ENCODE measurements at regions not wholly inside any gene's neighbourhood (a gene's known extent, or its start where the extent isn't known, plus 50 kb on each side); places are given as distances from the start of the nearest gene placed in this dataset.

DNA sequence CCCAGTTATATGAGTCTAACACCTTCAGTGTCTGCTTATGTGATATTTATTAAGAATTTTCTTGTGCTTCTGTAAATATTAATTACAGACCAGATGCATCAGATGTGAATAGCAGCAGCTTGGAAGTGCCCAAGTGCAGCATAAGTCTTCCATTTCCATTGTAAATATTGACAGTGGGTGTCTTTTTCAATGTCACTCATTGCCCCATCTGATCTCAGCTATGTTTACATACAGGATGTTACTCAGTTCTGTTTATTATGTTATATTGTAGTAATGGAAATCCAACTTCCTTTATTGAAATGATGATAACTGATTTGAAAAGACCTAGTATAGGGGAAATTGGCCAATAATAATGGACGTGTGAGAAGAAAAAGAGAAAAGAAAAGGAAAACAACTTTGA, 296.7 kb downstream of the SAMD5 start:
- DNase-seq, result no peak
- H3K4me3 ChIP-seq, result no peak overlapping the region

DNA sequence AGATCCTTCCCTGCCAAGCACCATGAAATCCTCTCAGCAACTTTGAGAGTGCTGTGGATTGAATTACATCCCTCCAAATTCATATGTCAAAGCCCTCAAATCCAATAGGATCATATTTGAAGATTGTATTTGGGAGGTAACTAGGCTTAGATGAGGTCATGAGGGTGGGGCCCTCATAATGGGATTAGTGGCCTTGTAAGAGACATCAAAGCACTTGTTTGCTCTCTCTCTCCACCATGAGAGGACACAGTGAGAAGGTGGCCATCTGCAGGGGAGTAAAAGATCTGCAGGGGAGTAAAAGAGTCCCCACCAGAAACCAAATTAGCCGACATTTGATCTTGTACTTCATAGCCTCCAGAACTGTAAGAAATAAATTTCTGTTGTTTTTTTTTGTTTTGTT, 298.2 kb downstream of the SAMD5 start:
- Histone ChIP-seq H3K9me3 (peaks cover 4% of the 10 kb centered on the region), H3K27me3 (no peaks in the 10 kb centered on the region), H3K4me3 (no peak overlapping the region), H3K36me3 (no peaks in the 10 kb centered on the region; the same call in 1 of the 2 replicates)
- no peak for DNase-seq

More for the DNA sequence above, 296.7 kb downstream of the SAMD5 start:
- Histone ChIP-seq H3K36me3 (no peaks in the 10 kb centered on the region; the same call in 1 of the 2 replicates), H3K27me3 (no peaks in the 10 kb centered on the region), H3K9me3 (peaks cover 4% of the 10 kb centered on the region)

DNA sequence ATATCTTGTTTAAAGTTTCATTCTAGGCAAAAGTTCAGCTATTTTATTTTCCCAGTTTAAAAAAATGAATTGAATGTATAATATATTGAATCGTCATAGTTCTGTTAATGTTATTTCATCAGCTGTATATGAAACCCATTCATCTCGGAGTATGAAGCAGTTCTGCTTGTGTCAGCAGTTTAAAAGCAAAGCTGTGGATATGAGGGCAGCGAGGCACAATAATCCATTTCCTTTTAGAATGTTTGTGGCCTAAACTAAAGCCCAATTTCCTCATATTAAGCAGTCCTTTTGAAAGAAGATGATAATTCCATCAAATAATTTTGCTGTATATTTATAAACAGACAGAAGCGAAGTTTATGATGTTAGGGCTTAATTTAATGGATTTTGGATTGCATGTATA, 300.1 kb downstream of the SAMD5 start:
- Histone ChIP-seq H3K27me3 (no peaks in the 10 kb centered on the region), H3K4me3 (no peak overlapping the region), H3K36me3 (no peaks in the 10 kb centered on the region; the same call in 1 of the 2 replicates), H3K9me3 (peaks cover 4% of the 10 kb centered on the region)
- DNase-seq, result no peak

DNA sequence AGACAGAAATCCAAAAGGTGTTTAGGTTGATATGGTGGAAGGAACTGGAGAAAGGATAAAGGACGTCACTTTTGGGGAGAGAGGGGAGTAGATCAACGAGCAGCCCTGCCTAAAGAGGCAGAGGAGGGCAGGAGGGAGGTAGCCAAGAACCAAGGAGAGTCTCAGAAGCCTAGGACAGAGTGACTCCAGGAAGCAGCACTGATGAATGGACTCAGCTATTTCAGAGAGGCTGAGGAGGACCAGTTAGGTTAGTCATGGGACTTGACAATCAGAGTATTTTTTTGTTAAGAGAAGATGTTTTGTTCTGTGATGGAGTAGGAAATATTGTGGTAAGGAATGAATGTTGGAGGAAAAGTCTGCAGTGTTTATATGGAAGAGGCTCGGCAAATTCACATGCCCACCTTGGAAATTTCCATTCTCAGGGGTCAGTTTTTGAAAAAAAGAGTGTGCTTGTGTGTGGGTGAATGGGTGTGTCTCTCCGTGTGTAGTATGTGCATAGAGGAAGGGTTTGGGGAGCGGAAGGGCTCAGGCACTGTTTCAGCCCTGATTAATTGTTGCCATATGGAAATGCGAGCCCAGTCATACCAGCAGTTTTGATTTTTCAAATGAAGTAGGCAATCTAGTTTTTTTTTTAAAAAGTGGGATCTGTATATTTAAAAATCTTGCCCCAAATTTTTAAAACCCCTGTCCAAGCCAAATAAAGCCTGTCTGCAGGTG, 303.6 kb downstream of the SAMD5 start:
- no peak for DNase-seq
- Histone ChIP-seq H3K4me3 (no peak overlapping the region), H3K27me3 (no peaks in the 10 kb centered on the region), H3K9me3 (no peaks in the 10 kb centered on the region), H3K36me3 (no peaks in the 10 kb centered on the region)

DNA sequence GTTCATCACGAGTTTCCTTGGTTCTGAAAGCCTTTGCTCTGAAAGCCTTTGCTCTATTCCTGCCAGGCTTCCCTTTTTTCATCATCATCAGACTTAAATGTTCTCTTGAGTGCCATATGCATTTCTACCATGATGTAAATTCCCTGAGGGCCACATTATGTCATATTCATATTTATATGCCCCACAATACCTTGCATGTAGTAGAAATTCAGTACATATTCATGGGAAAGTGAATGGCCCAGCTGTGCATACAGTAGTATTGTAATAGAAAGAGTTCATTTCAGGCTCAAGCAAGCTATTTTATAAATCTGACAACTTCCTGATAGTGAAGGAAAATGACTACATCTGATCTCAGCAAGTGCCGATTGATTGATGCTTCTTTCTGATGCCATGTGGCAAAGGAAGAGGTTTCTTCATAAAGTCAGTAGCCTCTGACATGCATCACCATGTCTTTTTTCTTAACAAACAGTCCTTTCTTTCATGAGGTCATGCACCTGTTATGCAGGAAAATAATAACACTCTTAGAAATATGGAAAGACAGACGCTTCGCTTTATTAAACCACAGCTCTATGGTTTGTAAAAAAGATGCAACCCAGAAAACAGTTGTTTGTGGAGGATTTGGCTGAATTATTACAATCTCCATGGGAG, 308.7 kb downstream of the SAMD5 start:
- Histone ChIP-seq H3K4me3 (no peak overlapping the region), H3K9me3 (no peaks in the 10 kb centered on the region), H3K27me3 (no peaks in the 10 kb centered on the region), H3K36me3 (no peaks in the 10 kb centered on the region)
- DNase-seq, result no peak

DNA sequence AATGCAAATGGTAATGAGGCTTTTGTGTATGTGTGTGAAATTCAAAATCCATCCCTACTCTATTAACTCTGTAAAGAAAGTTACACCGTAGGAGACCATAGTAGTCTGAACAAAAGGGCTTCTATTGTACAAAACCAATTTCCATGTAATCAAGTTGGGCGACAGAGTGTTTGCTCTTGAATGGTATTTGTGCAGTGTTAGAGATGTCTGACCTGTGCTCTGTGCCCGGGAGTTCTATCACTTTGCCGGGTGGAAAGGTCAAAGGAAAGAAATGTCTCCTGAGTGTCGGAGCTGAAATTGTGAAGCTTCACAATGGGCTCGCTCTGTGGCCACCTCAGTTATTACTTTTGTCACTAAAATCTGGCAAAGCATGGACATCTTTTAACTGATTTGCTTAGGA, 312.0 kb downstream of the SAMD5 start:
- Histone ChIP-seq H3K9me3 (no peaks in the 10 kb centered on the region), H3K27me3 (no peaks in the 10 kb centered on the region), H3K4me3 (no peak overlapping the region), H3K36me3 (no peaks in the 10 kb centered on the region)
- DNase-seq, result no peak

DNA sequence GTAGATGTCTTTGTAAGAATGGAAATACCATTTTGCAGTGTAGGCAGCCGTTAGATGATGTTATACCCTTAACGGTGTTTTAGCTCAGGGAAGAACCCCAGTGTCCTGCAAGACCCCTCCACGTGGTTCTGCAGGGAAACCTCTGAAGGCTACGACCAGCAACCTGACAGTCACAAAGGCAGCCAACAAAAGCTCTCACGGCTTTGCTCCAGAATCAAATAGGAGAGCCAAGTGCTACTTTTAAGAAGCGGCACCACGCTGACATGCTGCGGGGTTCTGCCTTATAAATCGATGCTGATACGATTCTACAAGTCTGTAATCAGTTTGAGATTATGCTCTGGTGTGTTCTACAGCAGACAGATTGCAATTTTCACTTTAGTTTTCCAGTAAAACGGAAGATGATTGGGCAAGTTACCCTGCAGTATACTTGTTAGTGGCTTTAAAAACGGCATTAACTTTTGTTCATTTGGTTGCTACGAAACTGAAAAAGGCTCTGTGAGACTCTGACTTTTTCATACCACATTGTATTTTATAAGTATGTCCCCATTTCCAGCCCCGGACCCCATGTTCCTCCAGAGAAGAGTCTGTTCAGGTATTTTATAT, 312.9 kb downstream of the SAMD5 start:
- peak overlapping the region; percentile 24 for H3K4me3 ChIP-seq
- no peaks in the 10 kb centered on the region for H3K9me3 ChIP-seq
- H3K36me3 ChIP-seq, result no peaks in the 10 kb centered on the region
- DNase-seq, result no peak
- no peaks in the 10 kb centered on the region for H3K27me3 ChIP-seq

DNA sequence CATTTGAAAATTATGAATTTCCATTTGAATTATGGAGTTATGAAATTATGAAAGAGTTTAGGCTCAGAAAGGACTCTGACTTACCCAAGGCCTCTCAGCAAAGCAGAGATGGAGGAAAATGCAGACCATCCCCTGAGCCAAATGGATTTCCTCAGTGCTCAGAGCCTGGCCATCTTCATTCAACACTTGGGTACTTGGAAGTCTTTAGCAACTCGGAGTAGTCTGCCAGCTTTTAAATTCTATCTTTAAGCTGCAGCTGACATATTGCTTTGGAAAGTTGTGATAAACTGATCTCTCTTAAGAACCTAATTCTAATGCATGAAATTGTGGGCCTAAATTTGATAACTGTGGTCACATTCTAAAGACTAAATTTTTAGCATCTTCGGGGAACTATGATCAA, 315.4 kb downstream of the SAMD5 start:
- no peak for DNase-seq
- H3K9me3 ChIP-seq, result no peaks in the 10 kb centered on the region
- no peaks in the 10 kb centered on the region for H3K27me3 ChIP-seq
- H3K36me3 ChIP-seq, result no peaks in the 10 kb centered on the region
- H3K4me3 ChIP-seq, result no peak overlapping the region

DNA sequence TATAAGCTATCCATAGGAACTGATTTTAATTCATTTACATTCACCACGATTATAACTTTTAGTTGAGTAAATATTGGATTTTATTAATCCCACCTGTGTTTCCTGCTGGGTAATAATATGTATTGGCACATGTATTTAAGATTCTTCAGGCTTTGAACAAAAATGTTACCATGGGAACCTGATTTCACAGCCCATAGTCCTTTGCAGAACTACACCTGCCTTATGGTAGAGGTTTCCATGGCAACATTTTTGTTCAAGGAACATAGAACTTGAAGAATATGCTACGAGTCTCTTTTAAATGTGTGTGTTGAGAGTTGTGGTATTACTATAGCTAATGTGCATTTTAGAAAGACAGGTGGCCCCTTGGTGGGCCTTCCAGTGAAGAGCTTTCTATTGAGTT, 317.4 kb downstream of the SAMD5 start:
- H3K27me3 ChIP-seq, result no peaks in the 10 kb centered on the region
- H3K4me3 ChIP-seq, result no peak overlapping the region
- H3K36me3 ChIP-seq, result no peaks in the 10 kb centered on the region
- no peaks in the 10 kb centered on the region for H3K9me3 ChIP-seq
- no peak for DNase-seq

DNA sequence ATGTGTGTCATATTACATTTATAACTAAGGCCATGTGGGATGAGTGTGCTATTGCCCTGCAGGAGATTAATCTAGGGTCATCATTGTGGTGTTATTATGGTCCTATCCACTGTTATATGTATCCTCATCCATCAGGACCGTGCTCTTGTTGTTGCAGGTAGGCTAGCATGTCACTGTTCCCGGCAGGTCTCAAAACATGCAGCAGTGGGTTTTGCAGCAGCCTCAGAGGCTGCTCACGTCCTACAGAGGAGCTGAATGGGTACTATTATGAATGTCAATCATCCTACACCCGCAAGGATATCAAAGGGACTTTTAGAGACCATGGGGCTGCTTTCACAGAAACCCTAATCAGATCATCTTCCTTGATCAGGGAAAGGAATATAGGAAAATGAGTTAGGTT, 318.2 kb downstream of the SAMD5 start:
- Histone ChIP-seq H3K27me3 (no peaks in the 10 kb centered on the region), H3K9me3 (no peaks in the 10 kb centered on the region), H3K4me3 (no peak overlapping the region), H3K36me3 (no peaks in the 10 kb centered on the region)
- DNase-seq, result no peak

DNA sequence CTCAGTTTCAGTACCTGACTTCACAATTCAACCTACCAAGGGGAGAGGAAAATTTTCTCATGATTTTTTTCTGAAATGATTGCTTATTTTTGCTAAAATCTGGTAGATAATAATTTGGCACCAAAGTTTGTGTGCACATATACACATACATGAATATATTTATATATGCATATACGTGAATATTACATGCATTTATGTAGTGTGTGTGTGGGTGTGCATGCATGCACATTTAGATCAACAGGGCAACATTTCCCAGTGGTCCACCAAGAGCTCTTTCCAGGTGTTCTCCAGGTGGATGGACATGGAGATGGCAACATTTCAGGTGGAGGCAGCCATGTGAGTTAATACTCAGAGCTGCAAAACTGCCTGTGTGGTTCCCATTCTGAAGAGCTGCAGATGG, 320.9 kb downstream of the SAMD5 start:
- Histone ChIP-seq H3K9me3 (no peaks in the 10 kb centered on the region), H3K4me3 (no peak overlapping the region)

DNA sequence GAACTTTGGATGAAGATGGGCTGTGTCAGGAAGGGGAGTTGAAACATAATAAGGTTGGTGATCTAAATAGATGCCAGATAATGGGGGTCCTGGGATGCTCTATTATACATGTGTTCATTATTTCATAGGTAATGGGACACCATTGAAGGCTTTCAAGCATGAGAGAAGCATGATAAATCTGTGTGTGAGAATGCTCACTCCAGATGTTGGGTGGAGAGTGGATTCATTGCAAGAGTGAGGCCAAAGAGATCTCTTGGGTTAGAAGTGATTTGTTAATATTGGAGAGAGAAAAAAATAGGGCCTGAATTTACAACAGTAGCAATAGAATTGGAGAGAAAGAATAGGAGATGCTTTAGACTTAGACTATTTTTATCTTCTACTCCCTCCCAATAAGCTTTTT, 321.3 kb downstream of the SAMD5 start:
- Histone ChIP-seq H3K4me3 (no peak overlapping the region), H3K36me3 (no peaks in the 10 kb centered on the region), H3K27me3 (no peaks in the 10 kb centered on the region), H3K9me3 (no peaks in the 10 kb centered on the region)
- DNase-seq, result no peak

More for the DNA sequence above, 320.9 kb downstream of the SAMD5 start:
- no peaks in the 10 kb centered on the region for H3K36me3 ChIP-seq
- no peak for DNase-seq
- H3K27me3 ChIP-seq, result no peaks in the 10 kb centered on the region

DNA sequence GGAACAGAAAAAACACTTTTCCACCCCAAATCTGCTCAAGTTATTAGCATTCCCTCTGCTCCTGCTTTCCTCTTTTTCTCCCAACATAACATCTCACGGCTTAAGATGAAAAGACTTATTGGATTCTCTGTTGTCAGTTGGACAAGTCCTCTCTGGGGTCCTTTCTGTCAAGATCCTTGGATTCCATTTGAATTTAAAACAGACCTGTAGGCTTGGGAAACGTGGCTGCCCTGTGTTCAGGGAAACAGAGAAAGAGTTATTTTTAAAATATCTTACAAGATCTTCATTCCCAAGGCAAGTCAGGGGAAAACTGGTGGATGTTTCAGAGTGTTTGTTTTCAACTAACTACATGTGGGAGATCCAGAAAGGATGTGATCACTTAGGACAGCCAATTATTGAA, 322.9 kb downstream of the SAMD5 start:
- H3K4me3 ChIP-seq, result no peak overlapping the region

DNA sequence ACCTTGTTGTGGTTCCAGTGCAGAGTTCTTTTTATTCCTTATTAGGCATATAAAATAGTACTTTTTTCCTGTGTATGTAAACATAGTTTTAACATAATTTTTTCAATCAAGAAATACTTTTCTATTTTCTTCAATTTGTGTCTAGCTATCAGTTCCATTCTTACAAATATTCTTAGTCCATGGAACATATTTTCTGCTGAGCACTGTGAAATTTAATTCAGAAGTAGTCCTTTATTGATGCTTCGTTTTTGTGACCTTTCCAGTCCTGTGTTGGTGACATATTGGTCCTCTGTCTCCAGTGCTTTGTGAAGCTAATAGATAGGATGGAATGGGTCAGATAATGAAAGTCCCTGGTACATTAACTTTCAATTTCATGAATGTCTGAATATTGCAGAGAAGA, 325.1 kb downstream of the SAMD5 start:
- no peak overlapping the region for H3K4me3 ChIP-seq
- H3K36me3 ChIP-seq, result no peaks in the 10 kb centered on the region
- no peak for DNase-seq
- no peaks in the 10 kb centered on the region for H3K27me3 ChIP-seq
- no peaks in the 10 kb centered on the region for H3K9me3 ChIP-seq

More for the DNA sequence above, 322.9 kb downstream of the SAMD5 start:
- Histone ChIP-seq H3K36me3 (no peaks in the 10 kb centered on the region), H3K27me3 (no peaks in the 10 kb centered on the region), H3K9me3 (no peaks in the 10 kb centered on the region)
- no peak for DNase-seq

DNA sequence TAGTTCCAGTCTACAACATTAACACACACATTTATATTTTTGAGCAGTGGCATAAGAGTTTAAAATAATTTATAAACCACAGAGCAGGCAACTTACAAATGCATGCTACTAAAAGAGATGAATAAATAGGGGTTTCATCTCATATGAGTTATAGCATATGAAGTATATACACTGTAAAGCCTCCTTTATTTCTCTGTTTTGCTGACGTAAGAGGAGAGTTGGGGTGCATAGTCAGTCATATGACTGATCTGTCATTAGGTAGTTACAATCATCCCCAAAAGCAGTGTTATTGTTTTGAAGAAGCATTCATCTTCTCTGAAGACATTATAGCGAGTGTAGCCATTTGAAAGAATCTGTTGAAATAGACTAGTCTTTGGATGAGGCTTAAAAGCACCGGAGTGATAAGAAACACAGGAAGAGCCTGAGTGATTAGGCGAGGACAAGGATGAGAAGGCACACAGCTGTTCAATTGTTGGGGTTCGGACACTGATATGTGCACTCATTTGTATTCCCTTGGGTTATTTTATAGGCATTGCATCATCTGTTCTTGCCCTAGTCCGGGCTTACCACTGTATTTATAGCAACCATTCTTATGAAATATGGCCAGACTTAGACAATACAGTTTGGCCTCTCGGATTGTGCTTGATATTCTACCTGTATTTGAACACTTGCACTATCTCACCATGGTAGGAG, 325.7 kb downstream of the SAMD5 start:
- H3K27me3 ChIP-seq, result no peaks in the 10 kb centered on the region
- no peaks in the 10 kb centered on the region for H3K36me3 ChIP-seq
- no peaks in the 10 kb centered on the region for H3K9me3 ChIP-seq
- no peak overlapping the region for H3K4me3 ChIP-seq
- no peak for DNase-seq

DNA sequence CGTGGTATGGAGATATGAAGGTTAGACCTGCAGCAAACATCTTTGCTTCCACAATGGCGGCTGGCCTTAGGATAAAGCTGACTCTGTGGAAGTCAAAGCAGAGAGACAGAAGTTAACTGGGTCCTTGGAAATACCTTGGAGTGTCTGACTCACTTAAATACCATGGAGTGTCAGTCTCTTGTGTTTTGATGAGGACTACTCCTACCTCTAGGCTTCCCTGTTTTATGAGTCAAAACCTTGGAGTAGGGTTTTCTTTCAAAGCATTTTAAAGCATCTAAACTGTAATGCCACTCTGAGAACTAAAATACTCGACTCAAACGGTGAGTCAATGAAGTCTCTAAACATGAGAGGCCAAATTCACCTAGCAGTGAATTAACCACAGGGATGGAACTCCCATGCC, 329.1 kb downstream of the SAMD5 start:
- H3K4me3 ChIP-seq, result no peak overlapping the region
- no peak for DNase-seq
- H3K27me3 ChIP-seq, result no peaks in the 10 kb centered on the region
- no peaks in the 10 kb centered on the region for H3K9me3 ChIP-seq
- H3K36me3 ChIP-seq, result no peaks in the 10 kb centered on the region

Measured in MG63 (cell line).